ENCODE measurements at regions not wholly inside any gene's neighbourhood (a gene's known extent, or its start where the extent isn't known, plus 50 kb on each side); places are given as distances from the start of the nearest gene placed in this dataset.

DNA sequence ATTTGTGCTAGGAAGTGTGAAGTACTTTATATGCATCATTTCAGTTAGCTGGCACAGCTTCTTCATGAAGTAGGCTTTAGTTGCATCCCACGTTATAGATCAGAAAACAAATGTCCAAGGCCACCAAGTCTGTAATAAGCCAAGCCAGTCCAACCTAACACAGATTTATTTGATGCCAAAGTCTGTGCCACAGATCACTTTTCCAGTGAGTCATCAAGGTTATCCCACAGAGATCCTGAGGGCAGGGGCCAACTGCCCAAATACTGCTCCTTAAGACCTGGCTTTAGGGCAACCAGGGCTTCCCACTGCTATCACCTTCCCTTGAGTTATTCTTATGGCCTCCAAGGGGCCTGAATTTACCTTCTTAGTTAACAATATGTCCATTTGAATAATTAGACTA, 1340.4 kb downstream of the XPNPEP1 start:
- ATAC-seq (ENCODE audit: low FRiP score in 2 of 2) (no peak), DNase-seq (no peak)
- H3K36me3 ChIP-seq, result no peaks in the 10 kb centered on the region
- H3K4me1 ChIP-seq, result no peaks in the 10 kb centered on the region
- H3K27ac ChIP-seq, result no peak overlapping the region
- H3K27me3 ChIP-seq, result no peaks in the 10 kb centered on the region
- no peaks in the 10 kb centered on the region for H3K9me3 ChIP-seq
- 59 to 78% methylated on average over 1 of the region's 1 CpG for WGBS, 2 donors
- no peak overlapping the region for H3K4me3 ChIP-seq
- TF ChIP-seq POLR2AphosphoS5 (IDR thresholded peaks at IDR 0.05) (no peak), CTCF (IDR thresholded peaks at IDR 0.05) (no peak), POLR2A (IDR thresholded peaks at IDR 0.05) (no peak), EP300 (IDR thresholded peaks at IDR 0.05) (no peak)

DNA sequence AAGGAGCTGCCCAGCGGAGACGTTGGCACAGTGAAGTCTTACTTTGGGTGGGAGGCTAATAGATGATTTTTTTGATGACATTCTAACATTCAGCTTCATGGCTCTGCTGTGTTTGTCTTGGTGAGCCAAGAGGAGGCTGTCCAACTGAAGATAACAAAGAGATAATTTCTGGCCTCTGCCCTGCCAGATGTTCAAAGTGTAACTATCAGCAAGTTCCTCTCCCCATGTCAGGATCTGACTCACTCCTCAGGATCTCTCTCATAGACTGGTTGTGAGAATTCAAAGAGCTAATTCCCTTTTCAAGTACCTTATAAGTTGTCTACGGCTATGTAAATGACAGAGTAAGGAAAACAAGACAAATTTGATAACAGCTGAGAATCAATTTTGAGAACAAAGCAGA, 1340.9 kb downstream of the XPNPEP1 start:
- H3K4me3 ChIP-seq, result no peak overlapping the region
- no peaks in the 10 kb centered on the region for H3K9me3 ChIP-seq
- peak in 1 of 2 donors; percentile 29 for ATAC-seq (ENCODE audit: low FRiP score in 2 of 2)
- TF ChIP-seq POLR2AphosphoS5 (IDR thresholded peaks at IDR 0.05) (no peak), POLR2A (IDR thresholded peaks at IDR 0.05) (no peak), EP300 (IDR thresholded peaks at IDR 0.05) (no peak), CTCF (IDR thresholded peaks at IDR 0.05) (no peak)
- H3K4me1 ChIP-seq, result no peaks in the 10 kb centered on the region
- H3K27me3 ChIP-seq, result no peaks in the 10 kb centered on the region
- no peak for DNase-seq
- H3K27ac ChIP-seq, result no peak overlapping the region
- WGBS, 2 donors, result 57 to 67% methylated on average over 3 of the region's 3 CpGs
- no peaks in the 10 kb centered on the region for H3K36me3 ChIP-seq

- Histone ChIP-seq H3K4me1 (no peaks in the 10 kb centered on the region), H3K27me3 (no peaks in the 10 kb centered on the region), H3K36me3 (no peaks in the 10 kb centered on the region), H3K9me3 (no peaks in the 10 kb centered on the region), H3K27ac (no peak overlapping the region), H3K4me3 (no peak overlapping the region)
- 82 to 100% methylated on average over 1 of the region's 1 CpG for WGBS, 2 donors
- DNase-seq, result no peak
- no peak for ATAC-seq (ENCODE audit: low FRiP score in 2 of 2)
- TF ChIP-seq CTCF (IDR thresholded peaks at IDR 0.05) (no peak), POLR2AphosphoS5 (IDR thresholded peaks at IDR 0.05) (no peak), POLR2A (IDR thresholded peaks at IDR 0.05) (no peak), EP300 (IDR thresholded peaks at IDR 0.05) (no peak)
Observed at GRCh38 chr10:108578258-108578657, 1345.1 kb downstream of the XPNPEP1 start.

DNA sequence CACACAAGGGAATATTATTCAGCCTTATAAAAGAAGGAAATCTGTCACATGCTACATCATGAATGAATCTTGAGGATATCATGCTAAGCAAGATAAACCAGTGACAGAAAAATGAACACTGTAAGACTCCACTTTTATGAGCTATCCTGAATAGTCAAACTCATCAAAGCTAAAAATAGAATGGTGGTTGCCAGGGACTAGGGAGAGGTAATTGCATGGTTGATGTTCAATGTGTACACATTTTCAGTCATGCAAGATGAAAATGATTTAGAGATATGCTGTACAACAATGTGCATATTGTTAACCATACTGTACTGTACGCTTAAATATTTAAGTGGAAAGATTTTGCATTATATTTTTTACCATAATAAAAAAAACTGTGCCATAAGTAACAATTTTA, 1349.1 kb downstream of the XPNPEP1 start:
- ATAC-seq (ENCODE audit: low FRiP score in 2 of 2), result no peak

More for the DNA sequence above, 1349.1 kb downstream of the XPNPEP1 start:
- TF ChIP-seq EP300 (IDR thresholded peaks at IDR 0.05) (no peak), CTCF (IDR thresholded peaks at IDR 0.05) (no peak), POLR2AphosphoS5 (IDR thresholded peaks at IDR 0.05) (no peak), POLR2A (IDR thresholded peaks at IDR 0.05) (no peak)
- Histone ChIP-seq H3K36me3 (no peaks in the 10 kb centered on the region), H3K4me1 (no peaks in the 10 kb centered on the region), H3K27me3 (no peaks in the 10 kb centered on the region), H3K9me3 (no peaks in the 10 kb centered on the region), H3K27ac (no peak overlapping the region), H3K4me3 (no peak overlapping the region)
- 92 to 95% methylated on average over 1 of the region's 1 CpG for WGBS, 2 donors
- DNase-seq, result no peak

Data from upper lobe of left lung (tissue), 6 donors.